Activated naive CD8-positive, alpha-beta T cell treated with anti-CD3 and anti-CD28 coated beads, Interleukin-2, amount 50 U/mL, for 16 hours (primary cell): ENCODE measurements at regions not wholly inside any gene's neighbourhood (a gene's known extent, or its start where the extent isn't known, plus 50 kb on each side); places are given as distances from the start of the nearest gene placed in this dataset.

Experiments
- DNase-seq: peaks from one replicate; pipeline ENCODE4 v3.0.0-alpha.2; 2020; ENCODE audit warnings: low read depth, low spot score

DNA sequence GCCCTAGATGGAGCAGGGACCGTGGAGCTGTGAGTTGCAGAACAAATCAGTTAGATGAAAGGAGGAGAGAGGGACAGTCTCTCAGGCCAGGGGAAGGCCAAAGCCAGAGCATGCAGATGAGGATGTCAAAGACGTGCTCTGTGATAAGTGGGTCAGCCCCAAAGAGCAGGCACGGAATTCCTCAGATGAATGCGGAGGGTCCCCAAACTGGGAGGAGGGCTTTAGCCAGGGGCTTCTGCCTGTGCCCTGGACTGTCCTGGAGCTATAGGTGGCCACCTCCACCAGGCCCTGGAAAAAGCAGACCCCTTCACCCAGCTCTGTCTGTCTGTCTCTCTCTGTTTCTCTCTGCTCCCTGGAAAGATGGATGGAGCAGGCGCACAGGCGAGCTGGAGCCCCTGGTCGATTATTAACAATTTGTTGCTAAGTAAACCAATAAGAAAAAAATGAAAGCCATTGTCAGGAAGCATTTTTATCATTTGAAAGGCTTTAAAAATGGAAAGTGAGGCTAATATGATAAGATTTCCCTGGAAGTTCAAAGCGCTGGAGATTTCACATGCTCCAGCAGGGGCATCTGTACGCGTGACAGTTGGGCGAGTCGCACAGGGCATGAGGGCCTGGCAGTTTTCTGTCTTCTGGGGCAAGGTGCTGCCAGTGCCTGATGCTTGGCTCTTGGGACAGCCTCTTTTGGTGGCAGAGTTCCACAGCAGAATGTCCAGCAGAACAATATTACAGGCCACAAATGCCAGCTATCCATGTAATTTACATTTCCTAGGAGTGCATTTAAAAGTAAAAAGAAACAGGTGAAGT is 241.0 kb downstream of the GLI2 start:
- no peak for DNase-seq

DNA sequence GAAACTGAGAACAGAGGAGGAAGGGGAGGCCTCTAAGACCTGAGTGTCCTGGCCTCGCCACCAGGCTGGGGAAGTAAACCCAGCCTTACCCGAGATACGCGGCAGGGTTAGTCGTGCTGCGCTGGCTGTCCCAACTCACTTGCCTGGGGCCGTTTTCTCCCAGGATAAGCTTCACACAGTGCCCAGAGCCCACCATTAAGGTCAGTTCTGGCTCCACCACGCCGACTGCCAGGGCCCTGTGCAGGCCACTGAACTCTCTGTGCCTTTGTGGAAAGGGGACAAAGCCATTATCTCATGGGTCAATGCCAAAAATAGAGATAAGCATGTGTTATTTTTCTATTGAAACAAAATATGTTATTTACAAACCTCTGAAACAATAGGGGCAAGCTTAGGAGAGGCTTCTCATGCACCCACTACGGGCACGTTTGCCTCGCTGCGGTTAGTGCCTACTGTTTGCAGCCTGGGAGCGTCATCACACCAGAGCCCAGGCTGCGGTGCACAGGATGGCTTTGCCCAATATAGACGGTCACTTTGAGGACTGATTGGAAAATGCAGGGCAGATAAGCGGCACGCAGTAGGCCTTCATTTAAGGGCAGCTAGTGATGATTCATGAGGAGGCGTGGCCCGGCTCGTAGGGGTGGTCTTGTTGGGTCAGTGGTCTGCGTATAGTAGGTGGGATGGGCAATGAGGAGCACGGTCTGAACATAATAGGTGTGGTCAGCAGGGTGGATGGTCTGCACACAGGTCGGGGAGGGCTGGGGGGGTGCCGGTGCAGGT is 242.1 kb downstream of the GLI2 start:
- DNase-seq = no peak

DNA sequence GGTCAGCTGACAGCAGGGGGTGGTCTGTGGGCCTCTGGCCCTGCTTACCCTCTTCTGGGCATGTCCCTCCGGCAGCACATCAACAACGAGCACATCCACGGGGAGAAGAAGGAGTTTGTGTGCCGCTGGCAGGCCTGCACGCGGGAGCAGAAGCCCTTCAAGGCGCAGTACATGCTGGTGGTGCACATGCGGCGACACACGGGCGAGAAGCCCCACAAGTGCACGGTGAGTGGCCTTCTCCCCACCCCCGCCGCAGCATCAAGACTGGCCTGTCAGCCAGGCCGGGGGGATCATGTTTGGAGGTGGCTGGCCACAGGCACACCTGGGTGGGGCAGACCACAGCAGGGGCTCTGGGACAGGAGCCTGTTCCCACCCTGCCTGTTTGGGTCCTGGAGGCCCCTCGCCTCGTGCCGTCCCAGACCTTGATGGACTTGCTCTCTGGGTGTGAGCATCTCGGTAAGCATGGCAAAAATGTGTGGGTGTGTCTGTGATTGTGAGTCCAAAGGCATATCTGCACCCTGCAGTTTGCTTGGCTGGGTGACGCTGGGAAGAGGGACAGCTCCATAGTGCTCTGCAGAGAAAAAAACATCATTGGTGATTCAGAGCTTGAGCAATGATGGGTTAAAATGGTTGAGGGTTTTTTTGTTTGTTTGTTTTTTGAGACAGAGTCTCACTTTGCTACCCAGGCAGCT is 242.8 kb downstream of the GLI2 start:
- DNase-seq = no peak

DNA sequence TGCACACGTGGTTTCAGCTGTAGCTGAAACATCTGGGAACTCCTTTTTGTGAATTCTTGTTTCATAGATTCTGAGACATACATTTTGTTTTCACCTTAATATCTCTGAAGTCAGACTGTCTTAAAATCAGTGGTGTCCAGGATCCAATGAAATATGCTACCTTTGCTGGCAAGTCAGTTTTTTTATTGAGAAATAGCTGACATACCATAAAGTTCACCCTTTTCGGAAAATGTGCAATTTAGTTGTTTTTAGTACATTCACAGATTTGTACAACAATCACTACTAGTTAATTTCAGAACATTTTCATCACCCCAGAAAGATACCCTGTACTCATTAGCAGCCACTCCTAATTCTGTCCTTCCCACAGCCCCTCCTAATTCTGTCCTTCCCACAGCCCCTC is 243.7 kb downstream of the GLI2 start:
- no peak for DNase-seq

DNA sequence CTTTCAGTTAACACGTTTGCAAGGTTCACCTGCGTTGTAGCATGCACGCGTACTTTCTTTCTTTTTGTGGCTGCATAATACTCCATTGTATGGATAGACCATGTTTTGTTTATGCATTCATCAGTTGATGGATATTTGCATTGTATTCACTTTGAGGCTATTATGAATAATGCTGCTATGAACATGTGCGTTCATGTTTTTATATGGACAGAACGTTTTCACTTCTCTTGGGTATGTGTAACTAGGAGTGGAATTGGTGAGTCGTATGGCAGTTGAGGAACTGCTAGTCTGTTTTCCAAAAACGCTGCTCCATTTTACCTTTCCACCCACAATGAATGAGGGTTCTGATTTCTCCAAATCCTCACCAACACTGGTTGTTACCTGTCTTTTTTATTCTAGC is 244.3 kb downstream of the GLI2 start:
- DNase-seq = no peak

DNA sequence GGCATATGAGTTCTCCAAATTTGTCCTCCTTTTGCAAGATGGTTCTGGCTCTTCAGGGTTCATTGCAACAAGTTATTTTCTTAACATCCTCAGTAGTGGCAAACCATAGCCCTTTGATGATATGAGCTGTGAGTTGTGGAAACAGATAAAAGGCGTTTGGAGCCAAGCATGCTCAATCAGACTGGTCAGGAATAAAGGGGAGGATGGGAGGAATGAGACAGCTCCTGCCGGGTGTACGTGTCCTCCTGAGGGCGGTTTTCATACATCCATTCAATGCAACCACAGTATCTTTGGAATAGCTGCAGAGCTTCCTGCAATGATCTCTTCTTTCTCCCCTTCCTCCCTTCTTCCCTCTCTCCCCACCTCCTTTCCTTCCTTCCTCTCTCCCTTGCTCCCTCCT is 245.8 kb downstream of the GLI2 start:
- DNase-seq = no peak

DNA sequence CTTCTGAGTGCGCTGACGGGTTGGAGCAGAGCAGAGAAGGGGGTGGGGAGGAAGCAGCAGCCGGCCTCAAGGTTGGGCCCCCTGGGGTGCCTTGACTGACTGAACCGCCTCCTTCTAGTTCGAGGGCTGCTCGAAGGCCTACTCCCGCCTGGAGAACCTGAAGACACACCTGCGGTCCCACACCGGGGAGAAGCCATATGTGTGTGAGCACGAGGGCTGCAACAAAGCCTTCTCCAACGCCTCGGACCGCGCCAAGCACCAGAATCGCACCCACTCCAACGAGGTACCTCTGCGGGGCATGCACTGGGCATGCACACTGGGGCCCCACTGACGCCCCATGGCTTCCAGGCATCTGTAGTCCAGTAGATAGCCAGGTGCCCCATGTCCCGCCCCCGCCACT is 246.9 kb downstream of the GLI2 start:
- DNase-seq = no peak

DNA sequence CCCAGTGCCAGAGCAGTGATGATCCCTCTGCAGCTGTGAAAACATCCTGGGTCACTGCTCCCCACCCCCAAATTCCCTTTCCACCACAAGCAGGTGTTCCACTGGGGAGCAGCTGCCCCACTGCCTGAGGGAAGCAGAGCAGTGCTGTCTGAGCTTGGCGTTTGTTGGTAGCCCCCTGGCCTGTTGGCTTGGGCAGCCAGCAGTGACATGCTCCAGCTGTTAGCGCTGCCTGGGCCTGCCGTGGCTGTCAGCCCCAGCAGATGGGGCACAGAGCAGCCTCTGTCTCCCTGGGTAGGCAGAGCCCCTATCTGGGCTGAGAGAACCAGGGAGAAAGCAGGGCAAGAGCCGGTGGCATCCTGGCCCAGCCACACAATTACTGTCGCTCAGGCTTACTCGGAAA is 247.7 kb downstream of the GLI2 start:
- no peak for DNase-seq

DNA sequence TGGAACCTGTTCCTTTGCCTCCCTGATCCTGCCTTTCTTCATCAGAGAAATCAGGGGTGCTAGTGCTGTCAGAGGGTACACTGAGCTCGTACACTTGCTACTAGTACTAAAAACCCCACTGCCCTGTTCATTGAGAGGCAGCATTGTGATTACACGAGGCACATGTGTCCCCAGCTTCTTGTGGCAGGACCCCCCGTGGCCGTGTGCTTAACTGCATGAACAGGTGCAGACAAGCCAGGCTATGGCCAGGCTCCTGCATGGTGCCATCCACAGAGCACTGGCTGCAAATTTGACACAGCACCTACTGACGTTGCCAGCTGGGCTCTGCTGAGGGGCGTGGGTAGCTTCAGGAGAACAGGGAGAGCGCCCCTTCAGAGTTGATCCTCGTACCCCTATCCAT is 248.4 kb downstream of the GLI2 start:
- DNase-seq = no peak

DNA sequence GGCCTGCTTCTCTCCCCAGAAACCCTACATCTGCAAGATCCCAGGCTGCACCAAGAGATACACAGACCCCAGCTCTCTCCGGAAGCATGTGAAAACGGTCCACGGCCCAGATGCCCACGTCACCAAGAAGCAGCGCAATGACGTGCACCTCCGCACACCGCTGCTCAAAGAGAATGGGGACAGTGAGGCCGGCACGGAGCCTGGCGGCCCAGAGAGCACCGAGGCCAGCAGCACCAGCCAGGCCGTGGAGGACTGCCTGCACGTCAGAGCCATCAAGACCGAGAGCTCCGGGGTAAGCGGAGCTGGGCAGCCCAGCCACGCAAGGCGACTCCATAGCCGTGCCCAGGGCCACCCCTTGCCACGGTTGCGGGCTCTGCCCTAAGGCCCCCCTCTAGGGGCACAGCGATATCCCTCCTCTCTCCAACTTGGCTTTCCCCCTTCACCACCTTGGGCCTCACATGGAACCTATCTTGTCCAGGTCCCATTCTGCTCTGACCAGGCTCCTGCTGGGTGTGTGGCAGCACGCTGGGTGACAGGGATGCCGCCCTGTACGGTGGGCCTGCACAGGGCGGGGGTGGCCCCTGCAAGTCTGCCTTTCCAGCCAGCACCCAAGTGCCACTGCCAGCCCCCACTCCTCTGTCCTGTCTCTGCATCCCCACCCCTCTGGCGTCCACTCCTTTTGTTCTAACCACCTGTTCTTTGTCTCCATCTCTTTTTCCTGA is 248.9 kb downstream of the GLI2 start:
- DNase-seq = no peak

DNA sequence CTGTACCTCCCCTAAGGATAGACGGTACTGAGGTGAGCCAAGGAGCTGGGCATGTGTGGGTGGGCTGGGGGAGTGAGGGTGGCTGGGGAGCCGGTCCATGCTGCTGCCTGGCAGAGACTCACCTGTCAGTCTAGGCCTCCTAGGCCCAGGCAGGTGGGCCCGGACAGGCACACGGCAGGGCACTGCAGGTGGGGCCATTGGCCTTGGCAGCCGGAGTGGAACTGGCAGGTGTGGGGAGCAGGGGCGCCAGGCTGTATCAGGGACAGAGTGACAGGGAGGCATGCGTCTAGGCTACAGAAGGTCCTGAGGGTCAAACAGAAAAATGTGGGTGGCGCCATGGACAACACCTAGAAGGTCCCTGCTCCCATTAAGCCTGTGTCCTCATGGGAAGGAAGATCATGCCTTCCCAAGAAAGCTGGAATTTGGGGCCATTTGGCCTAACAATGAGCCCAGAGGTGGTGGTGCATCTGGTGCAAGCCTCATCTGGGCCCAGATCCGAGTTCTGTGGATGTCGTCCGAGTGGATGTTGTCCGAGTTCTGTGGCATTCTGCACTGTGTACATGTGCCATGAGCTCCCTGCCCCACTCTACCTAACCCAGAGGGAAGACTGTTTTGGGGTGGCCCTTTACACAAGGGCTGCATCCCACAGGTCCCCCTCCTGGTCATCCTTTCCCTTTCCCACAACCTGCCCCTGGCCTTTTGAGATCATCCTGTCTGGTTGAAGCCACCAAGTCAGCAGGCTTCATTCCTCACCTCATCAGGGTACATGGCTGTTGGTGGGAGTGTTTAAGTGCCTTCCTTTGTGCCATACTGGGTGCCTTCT is 249.7 kb downstream of the GLI2 start:
- DNase-seq = no peak

DNA sequence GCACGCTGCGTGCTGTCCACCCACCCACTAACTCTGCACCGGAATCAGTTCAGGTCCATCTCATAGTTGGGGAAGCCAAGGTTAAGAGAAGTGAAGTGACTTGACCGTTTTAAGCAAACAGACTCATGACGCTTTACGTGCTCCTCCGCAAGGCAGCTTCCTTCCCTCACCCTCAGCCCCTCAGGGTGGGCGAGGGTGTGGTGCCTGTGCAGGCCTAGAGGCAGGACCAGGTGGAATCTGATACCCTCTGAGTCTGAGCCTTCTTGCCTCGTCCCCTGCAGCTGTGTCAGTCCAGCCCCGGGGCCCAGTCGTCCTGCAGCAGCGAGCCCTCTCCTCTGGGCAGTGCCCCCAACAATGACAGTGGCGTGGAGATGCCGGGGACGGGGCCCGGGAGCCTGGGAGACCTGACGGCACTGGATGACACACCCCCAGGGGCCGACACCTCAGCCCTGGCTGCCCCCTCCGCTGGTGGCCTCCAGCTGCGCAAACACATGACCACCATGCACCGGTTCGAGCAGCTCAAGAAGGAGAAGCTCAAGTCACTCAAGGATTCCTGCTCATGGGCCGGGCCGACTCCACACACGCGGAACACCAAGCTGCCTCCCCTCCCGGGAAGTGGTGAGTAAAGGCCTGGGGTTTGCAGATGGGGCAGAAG is 250.5 kb downstream of the GLI2 start:
- no peak for DNase-seq

DNA sequence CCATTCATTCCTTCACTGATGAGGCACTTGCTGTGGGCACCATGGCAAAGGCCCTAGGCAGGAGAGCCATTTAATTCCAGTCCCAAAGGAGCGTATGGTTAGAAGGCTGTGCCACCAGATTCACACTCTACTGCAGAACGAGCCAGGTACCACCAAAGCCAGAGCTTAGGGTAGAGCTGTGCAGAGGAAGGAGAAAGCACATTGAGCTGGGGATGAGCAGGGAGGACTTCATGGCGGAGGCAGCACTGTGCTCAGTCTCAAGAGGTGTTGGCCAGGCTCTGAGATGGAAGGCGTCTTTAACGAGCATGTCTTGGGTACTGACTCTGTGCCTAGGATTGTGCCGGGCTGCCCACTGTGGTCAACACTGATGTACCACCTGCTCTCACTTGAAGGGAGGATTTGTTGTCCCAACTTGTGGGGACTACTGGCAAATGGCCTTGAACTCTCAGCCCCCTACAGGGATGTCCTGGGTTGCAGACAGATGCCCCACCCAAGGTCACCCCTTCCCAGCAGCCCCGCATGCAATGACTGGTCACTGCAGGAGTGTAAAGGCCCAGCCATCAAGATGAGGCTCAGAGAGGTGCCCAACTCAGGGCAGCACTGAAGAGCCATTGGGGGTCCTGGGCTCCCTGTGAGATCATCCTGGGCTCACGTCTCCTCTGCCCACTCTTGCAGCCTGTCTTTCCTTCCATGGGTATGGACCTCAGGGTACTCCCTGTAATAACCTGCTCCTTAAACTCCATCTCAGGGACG is 251.4 kb downstream of the GLI2 start:
- no peak for DNase-seq

DNA sequence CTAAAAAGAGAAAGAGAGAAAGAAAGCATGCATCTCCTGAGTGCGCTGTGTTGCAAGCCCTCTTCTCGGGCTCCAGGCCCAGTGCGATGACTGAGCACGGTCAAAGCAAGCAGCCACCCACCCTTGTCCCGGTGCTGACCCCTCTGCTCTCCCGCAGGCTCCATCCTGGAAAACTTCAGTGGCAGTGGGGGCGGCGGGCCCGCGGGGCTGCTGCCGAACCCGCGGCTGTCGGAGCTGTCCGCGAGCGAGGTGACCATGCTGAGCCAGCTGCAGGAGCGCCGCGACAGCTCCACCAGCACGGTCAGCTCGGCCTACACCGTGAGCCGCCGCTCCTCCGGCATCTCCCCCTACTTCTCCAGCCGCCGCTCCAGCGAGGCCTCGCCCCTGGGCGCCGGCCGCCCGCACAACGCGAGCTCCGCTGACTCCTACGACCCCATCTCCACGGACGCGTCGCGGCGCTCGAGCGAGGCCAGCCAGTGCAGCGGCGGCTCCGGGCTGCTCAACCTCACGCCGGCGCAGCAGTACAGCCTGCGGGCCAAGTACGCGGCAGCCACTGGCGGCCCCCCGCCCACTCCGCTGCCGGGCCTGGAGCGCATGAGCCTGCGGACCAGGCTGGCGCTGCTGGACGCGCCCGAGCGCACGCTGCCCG is 252.5 kb downstream of the GLI2 start:
- no peak for DNase-seq

DNA sequence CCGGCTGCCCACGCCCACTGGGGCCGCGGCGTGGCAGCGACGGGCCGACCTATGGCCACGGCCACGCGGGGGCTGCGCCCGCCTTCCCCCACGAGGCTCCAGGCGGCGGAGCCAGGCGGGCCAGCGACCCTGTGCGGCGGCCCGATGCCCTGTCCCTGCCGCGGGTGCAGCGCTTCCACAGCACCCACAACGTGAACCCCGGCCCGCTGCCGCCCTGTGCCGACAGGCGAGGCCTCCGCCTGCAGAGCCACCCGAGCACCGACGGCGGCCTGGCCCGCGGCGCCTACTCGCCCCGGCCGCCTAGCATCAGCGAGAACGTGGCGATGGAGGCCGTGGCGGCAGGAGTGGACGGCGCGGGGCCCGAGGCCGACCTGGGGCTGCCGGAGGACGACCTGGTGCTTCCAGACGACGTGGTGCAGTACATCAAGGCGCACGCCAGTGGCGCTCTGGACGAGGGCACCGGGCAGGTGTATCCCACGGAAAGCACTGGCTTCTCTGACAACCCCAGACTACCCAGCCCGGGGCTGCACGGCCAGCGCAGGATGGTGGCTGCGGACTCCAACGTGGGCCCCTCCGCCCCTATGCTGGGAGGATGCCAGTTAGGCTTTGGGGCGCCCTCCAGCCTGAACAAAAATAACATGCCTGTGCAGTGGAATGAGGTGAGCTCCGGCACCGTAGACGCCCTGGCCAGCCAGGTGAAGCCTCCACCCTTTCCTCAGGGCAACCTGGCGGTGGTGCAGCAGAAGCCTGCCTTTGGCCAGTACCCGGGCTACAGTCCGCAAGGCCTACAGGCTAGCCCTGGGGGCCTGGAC is 253.2 kb downstream of the GLI2 start:
- no peak for DNase-seq

DNA sequence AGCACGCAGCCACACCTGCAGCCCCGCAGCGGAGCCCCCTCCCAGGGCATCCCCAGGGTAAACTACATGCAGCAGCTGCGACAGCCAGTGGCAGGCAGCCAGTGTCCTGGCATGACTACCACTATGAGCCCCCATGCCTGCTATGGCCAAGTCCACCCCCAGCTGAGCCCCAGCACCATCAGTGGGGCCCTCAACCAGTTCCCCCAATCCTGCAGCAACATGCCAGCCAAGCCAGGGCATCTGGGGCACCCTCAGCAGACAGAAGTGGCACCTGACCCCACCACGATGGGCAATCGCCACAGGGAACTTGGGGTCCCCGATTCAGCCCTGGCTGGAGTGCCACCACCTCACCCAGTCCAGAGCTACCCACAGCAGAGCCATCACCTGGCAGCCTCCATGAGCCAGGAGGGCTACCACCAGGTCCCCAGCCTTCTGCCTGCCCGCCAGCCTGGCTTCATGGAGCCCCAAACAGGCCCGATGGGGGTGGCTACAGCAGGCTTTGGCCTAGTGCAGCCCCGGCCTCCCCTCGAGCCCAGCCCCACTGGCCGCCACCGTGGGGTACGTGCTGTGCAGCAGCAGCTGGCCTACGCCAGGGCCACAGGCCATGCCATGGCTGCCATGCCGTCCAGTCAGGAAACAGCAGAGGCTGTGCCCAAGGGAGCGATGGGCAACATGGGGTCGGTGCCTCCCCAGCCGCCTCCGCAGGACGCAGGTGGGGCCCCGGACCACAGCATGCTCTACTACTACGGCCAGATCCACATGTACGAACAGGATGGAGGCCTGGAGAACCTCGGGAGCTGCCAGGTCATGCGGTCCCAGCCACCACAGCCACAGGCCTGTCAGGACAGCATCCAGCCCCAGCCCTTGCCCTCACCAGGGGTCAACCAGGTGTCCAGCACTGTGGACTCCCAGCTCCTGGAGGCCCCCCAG is 254.1 kb downstream of the GLI2 start:
- DNase-seq = no peak

DNA sequence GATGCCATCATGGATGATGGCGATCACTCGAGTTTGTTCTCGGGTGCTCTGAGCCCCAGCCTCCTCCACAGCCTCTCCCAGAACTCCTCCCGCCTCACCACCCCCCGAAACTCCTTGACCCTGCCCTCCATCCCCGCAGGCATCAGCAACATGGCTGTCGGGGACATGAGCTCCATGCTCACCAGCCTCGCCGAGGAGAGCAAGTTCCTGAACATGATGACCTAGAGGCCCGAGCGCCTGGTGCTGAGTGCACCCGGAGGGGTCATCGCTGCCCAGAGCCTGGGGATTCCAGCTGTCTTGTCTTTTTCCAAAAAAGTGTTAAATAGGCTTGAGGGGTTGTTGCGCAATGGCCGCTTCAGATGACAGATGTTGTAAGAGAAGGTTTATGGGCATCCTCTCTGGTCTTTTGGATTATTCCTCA is 254.8 kb downstream of the GLI2 start:
- no peak for DNase-seq
